NCI-H526 (cell line): ENCODE measurements at regions not wholly inside any gene's neighbourhood (a gene's known extent, or its start where the extent isn't known, plus 50 kb on each side); places are given as distances from the start of the nearest gene placed in this dataset.

Experiments
- DNase-seq, 2 experiments: peaks; one replicate each; lab custom pipeline; 2025; lab: John Stamatoyannopoulos, UW

DNA sequence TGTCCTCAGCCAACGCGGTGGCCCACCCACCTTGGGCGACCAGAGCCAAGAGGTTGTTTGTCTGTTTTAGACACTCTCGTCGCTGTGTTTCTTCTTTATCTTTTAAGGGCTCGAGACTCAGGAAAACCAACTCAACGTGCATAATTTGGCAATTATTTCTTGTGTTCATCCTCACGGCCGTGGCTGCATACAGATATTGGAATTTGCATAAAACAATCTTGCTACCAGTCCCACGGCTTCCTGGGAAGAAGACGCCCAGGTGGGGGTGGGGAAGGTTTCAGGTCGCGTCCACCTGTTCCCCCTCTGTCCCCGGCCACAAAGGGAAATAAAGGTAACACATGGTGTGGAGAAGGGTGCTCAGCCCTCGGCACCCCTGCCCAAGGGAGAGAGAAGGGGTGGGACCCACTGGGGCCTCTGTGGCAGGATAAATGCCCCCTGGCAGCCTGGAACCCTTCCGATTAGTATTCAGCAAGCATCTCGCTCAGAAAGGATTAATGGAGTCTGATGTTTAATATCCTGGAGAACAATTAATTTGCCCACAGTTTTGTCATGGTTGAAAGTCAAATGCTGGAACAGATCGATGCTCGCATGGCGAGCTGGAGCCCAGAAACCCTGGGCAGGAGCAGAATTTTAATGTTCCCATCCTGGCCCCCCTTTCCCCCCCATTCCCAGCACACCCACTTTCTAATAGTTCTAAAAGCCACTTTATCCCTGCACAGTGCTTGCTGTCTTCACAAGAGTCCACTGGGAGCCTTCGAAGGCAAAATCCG is 359.7 kb downstream of the MN1 start:
- DNase-seq = peak; percentile 68 to 88

DNA sequence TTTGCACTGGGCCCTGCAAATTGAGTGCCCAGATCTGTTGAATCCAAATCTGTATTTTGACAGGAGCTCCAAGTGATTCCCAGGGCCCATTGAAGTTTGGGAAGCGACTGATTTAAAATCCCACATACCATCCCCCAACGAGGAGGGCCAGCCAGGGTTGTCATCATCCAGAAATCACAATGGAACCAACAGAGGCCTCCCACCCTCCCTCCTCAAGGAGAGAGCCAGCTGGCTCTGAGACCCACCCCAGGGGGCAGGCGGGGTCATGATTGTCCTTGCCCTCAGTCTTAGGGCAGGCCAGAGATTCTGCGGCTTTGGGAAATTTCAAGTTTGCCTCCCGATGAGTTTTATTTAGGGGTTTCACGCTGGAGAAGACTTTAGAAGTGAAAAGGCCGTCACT is 358.2 kb downstream of the MN1 start:
- DNase-seq = no peak

DNA sequence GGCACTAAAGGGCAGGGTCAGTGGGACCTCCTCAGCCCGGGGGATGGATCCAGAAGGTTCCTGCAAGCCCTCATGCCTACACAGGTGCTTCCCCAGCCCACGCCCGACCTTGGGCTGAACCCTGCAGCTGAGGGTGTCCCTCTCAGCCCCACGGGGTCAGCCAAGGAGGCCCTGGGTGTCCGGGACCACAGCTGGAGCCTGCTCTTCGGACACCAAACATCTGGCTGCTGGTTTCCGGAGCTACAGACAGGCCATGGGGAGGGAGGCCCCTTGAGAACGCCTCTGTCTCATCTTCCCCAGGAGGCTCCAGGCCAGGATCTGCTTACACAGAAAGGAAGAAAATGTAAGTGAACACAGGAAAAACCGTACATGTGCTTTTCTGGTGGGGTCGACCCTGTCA is 355.7 kb downstream of the MN1 start:
- DNase-seq = no peak

DNA sequence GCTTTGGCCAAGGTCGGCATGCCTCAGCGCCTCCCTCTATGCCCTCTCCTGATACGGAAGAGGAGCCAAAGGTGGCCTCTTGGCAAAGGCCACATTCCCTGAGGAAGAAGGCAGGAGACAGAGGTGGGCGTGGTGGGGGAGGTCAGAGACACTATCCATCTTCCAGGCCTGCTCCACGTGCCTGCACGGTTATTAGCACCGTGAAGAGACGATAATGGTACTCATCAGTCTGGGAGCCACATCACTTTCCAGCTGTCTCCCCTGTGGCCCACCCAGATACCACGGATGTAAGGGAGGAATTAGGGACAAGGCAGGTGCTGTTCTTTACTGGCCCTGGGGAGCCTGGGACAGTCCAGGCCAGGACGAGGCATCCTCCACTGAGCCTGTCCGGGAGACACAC is 354.3 kb downstream of the MN1 start:
- no peak for DNase-seq

DNA sequence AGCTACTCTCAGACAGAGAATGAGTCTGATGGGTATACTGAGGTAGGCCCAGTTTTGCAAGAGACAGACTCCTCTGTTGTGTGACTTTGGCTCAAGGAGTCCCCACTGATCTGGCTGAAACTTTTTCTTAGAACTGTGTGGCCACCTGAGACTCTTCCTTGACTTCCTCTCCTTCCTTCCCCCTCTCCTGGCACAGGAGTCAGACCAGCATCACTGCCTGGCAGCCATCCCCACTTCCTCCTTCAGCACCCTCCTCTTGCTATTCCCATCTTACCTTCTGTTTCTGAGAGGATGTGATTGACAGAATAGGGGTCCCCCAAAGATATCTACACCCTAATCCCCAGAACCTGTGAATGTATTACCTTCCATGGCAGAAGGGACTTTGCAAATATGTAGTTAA is 351.1 kb downstream of the MN1 start:
- DNase-seq = no peak

DNA sequence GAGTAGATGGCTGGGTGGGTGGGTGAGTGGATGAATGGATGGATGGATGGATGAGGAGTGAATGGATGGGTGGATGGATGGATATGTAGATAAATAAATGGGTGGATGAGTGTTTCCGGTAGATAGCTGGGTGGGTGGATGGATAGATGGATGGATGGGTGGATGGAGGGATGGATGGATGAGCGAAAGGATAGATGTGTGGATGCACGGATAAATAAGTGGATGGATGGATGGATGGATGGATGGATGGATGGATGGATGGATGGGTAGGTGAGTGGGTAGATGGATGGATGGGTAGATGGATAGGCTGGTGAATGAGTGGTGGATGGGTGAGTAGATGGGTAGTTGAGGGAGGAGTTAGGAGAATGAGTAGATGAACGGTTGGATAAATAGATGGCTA is 349.3 kb downstream of the MN1 start:
- DNase-seq = no peak

DNA sequence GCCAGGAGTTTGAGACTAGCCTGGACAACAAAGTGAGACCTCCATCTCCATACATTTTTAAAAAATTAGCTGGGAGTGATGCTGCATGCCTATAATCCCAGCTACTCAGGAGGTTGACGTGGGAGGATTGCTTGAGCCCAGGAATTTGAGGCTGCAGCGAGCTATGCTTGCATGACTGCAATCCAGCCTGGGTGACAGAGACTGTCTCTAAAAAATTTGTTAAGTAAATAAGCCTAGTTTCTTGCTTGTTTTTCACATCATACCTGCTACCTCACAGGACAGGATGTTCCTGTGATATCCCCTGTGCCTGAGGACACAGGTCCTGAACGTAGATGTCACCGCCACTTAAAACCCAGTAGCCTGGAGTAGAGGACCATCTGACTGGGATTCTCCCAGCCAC is 348.6 kb downstream of the MN1 start:
- peak in 1 of 2 experiments; percentile 28 for DNase-seq

DNA sequence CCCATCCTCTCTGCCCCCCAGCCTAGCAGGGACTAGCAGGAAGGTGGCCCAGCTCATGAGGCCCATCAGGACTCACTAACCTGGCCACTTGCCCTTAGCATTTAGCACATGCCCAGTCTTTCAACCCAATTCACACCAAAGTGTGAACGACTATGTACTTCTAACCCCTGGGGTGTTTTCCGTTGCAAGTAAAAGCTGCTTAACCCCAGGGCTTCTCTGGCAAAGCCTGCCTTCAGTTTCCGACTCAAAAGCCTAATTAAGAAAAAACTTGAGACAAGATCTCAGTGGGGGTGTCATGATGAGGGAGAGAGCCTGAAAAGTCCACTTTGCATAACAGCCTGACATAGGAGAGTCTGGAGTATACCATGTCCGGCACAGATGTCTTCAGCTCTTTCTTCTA is 347.8 kb downstream of the MN1 start:
- no peak for DNase-seq

DNA sequence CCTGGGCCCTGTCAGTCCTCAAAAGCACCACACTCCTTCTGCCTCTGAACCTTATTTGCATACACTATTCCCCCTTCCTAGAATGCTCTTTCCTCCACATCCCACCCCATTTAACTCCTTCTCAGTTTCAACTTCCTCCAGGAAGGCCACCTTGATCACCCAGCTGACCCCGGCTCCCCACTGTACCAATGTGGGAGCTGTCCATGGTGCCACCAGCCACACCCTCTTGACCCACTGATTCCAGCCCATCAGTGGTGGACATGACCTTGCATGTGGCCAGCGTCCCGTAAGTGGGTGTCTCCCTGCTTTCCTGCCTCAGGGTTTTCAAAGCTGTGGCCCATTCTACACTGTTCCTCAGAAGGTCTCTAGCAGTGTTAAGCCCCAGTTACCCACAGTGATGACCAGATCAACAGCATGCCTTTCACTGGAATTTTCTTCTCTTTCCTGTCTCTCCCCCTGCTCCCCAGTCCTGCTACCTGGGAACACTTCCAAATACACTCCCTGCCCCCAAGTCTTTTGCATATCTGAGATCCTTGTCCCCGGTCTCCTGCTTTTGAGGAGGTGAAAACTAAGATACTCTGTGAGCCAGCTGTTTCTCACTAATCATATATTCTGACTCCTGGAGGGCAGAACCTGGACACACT is 346.6 kb downstream of the MN1 start:
- peak; percentile 9 to 24 for DNase-seq

DNA sequence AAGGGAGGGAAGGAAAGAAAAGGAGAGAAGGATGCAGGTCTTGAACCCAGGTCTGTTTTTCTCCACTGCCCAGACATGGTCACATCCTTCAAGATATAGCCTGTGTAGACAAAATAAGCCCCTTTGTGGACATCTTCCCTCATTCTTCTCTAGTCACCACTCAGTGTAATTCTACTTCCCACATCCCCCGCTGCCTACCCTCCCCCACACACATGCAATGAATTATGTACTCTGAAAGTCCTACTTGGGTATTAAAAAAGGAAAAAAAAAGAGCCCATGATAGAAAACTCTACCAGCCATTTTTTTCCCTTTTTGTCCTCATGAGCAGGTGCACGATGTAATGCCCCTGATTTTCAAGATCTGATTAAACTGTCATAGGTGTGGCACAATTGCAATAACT is 346.0 kb downstream of the MN1 start:
- DNase-seq = no peak

DNA sequence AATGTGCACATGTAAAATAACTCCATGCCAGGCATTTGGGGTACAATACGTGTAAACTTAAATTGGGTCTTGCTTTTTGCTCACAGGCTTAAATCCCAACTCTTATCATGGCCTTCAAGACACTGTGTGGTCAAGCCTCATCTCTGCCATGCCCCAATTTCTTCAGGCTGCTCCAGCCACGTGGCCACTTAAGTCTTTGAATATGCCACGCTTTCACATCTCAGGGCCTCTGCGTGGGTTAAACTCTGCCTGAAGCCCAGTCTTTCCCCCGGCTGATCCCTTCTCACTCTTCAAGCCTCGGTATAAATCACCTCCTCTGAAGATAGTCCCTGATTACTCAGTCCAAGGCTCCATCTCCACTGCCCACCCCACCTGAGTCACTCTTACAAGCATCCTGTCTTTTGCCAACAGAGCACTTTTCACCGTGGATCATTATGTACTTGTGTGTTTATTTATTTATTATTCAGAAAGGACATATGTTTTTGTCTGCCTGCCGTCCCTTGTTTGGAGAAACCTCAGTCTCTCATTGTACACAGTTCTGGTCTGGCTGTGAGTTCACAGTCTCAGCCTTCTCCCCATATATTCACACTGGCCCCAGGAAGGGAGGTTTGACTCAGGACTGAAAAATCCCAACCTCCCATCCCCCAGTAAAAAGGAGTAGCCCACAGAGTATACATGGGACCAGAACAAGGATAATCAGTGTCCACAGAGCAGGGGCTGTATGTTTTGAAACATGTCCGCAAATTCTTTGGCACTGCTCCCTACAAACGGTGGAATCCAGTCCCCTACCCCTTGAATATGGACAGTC is 344.7 kb downstream of the MN1 start:
- no peak for DNase-seq

DNA sequence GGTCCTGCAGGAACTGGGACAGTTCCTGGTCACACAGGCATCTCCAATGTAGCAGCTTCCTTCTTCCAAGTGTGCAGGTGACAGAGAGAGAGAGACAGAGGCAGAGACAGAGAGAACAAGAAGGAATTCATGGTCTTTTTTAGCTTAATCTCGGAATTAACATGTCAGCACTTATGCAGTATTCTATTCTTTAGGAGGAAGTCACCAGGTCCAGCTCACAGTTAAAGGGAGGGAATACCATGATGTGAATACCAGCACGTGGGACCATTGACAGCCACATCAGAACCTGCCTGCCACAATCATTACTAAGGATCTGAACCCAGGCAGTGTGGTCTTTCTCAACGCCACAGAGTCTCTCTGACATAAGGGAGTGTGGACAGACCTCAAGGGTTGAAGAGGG is 341.6 kb downstream of the MN1 start:
- no peak for DNase-seq

DNA sequence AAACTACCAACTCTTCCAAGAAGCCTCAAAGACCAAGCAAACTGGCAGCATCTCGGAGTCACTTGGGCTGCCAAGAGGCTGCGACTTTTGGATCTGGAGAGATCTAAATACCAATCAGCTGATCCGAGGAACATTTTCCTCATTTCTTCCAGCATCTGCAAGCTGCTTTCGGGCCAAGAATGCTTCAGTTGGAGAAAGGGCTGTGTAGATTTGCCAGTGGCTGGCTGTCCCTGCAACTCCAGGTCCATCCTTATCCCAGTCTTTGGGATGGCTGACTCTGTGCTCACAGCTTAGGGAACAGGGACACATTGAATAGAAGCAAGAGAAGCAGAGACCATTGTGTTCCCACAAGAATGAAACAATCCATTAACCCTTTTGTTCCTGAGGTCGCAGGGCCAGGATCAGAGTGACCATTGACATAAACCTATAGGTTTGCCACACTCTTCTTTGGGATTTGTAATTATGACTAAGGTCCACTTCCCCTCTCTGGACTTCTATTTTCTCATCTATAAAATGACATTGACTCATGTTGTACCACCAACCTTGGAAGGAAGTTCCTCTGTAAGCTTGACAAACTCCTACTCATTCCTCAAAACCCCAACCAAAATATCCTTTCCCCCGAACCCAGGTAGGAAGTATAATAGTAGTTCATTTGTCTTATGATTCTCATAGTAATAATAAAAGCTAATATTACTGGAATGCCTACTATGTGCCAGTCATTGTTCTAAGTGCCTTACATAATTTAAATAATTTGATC is 340.8 kb downstream of the MN1 start:
- DNase-seq = no peak

DNA sequence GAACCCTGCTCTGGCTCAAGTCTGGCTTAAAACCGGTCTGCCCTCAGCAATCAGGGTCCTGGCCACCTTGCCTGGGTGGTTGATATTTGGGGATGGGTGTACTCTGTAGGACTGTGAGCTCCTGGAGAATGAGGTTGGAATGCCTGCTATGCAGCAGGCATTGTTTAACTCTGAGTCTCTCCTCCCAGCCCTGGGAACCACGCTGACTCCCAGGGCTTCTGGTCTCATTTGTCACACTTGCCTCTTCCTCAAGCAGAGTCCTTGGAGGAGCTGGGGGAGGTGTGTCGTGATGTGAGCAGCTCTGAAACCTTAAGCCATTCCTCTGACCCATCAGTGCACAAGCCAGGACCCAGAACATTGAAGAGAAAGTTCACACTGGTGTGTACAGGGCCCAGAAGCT is 340.1 kb downstream of the MN1 start:
- no peak for DNase-seq

DNA sequence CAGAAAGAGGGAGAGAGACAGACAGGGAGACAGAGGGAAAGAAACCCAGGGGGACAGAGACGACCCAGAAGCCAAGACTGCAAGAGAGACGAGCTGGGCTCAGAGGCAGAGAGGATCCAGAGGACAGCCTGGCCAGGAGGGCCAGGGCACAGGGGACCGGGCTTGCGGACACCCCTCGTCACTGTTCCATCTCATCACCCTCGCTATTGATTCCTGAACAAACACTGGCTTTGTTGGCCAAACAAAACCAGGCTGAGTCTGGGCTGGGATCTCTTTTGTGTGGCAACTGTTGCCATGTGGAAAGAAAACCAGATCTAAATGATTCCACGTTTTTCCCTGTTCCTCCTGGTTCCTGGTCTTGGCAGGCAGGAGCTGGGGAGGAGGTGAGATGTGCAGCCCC is 339.4 kb downstream of the MN1 start:
- DNase-seq = peak in 1 of 2 experiments; percentile 47

DNA sequence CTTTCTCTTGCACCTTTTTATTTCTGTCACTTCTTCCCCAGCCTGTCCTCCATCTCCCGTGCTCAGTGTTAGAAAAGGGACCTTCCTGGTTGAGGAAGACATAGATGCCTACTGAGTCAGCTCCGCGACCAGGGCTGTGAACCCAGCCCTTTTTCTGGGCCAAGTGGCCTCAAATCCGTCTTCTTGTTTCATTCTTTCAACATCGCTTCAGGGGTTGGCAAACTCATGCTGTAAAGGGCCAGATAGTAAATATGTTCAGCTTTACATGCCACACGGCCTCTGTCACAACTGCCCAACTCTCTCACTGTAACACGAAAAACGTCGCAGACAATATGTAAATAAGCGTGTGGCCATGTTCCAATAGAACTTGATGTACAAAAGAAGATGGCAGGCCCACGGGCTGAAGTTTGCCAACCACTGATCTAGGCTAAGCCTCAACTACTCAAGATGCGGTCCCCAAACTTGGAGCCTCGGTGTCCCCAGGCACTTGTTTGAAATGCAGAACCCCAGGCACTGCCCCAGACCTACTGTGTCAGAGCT is 338.4 kb downstream of the MN1 start:
- DNase-seq = no peak

DNA sequence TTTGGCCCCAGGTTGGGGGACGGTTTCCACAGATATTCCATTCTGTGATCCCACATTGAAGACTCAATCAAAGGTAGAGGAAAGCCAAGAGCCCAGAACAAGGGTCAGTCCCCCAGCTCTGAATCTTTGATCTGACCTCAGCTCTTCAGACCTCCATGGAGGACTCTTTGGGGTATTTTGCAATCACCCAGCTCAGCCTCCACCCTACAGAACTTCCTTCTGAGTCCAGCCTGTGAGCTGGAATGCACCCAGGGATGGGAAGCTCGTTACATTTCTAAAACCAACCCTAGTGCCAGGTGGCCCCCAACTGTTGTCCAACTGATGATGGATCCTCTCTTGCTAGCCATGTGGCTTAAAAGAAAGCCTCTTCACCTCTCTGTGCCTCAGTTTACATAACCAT is 335.3 kb downstream of the MN1 start:
- DNase-seq = no peak

DNA sequence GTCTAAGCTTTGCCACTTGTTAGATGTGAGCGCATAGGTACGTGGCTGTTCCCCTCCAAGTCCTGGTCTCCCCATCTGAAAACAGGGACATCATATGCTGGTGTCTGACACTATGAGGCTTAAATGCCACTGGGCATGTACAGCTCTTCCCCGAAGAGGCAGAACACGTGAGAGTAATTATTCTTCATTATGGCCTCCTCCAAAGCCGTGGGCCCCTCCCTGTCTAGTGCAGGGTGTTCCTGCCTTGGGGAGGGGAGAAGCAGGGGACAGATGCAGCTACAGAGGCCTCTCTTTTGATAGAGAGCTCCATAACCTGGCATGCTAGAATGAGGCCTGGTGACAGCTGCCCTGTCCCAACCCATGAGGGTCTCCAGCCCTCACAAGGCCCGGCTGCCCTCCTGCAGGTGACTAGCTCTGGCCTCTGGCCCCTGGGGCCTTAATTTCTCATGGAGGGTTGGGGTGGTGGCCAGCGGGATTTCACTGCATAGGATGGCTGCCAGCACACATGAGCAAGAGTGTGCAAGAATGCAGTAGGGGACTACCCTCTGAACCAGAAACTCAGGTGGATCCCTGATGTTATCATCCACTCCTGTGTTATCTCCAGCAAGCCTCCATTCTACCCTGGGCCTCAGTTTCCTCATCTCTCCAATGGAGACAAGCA is 334.6 kb downstream of the MN1 start:
- no peak for DNase-seq

DNA sequence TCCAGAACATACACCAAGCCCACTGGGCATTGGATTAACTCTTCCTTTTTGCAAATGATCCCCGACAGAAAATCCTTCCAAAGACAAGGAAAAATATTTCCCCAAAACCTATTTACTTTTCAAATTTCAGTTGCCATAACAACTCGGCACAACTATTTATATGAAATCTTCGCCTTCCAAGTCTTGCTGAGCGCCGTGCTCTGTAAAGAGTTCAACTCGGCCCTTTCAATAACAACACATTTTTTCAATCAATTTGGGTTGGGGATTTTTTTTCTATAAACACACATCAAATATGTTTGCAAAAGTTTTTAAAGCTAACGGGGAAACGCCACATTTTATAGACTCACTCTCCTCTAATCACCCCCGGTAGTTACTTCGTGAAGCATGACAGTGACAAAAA is 333.8 kb downstream of the MN1 start:
- no peak for DNase-seq

DNA sequence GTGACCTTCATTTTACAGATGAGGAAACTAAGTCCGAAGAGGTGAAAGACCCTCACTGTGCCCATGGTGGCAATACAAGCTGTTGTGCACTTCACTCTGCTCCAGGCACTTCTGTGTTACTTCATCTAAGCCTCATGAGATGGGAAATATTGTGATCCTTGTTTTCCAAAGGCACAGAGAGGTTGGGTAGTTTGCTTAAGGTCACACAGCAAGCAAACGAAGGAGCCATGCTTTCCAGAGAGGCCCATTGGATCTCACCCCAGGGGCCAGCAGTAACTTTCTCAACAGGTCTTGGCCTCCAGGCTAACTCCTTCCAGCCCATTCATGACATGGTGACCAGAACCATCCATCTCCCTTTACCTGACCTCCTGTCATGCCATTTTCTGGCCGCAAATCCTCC is 332.8 kb downstream of the MN1 start:
- DNase-seq = no peak

DNA sequence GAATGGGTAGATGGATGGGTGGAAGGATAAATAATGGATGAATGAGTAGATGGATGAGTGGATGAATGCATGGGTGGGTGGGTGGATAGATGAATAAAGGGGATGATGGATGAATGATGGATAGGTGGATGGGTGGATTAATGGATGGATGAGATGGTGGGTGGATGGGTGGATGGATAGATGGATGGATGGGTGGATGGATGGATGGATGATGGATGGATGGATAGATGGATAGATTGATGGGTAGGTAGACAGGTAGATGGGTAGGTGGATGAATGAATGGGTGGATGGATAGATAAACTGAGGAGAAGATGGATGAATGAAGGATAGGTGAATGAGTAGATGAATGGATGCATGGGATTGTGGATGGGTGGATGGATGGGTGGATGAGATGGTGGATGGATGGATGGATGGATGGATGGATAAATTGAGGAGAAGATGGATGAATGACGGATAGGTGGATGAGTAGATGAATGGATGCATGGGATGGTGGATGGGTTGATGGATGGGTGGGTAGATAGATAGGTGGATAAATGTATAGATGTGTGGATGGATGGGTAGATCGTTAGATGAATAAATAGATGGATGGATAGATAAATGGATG is 331.3 kb downstream of the MN1 start:
- no peak for DNase-seq
